Hematopoietic multipotent progenitor cell treated with erythropoietin and hydrocortisone succinate and interleukin-3 and kit ligand, for 17 days (in vitro differentiated cells): ENCODE measurements at regions not wholly inside any gene's neighbourhood (a gene's known extent, or its start where the extent isn't known, plus 50 kb on each side); places are given as distances from the start of the nearest gene placed in this dataset.

Source experiments
- DNase-seq: peaks from one replicate; pipeline ENCODE4 v3.0.0-alpha.2; 2015; ENCODE audit warnings: low spot score

DNA sequence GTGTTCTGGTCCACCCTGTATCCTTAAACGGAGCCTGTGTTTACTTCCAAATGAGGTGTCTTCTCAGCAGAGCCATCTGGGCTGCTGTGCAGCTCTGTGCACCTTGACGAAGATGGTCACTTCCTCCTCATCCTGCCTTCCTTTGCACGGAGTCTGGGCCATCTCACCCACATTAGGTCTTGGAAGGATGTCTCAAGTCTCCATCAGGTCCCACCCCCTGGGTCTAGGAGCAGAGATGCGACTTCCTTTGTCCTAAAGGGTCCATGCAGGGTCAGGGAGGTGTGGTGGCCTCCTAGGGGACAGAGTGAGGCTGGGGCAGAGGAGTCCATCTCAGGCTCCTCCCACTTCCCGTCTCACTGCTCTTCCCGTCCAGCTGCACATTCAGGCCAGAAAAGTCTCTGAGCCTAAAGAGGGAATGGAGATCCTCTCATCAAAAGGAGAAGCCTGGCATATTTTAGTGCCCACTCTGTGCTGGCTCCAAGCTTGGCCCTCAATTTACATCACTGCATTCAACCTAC lies 209.2 kb downstream of the MATN1 start:
- no peak for DNase-seq

DNA sequence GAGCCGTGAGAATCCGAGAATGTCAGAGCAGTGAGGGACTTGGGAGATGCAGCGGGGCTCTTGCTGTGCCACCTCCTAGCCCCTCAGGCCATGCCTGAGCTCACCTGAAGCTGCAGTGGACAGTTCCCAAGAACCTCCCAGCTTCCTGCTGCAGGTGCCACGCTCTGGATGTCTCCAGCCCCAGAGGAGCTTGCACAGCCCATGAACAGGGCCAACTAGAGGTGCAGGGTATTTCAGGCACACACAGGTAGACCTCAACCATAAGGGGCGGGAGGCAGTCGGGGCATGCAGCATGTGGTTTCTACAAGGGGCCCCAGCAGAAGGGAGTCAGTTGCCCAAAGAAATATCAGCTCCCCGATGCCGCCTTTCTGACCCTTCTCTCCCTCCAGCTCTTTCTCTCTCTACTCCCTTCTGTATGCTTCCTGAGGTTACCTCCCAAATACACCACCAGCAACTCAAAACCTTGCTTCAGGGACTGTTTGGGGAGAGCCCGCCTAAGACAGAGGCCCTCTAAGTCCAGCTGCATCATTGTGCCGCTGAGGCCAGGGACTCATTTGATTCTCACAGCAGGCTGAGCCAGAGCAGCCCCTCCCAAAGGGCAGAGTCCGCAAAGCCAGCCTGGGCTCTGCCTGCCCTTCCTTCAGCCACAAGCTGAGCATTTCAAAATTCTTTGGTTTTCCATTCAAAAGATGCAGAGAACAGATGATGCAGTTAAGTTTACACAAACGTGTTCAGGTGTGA lies 209.8 kb downstream of the MATN1 start:
- DNase-seq = no peak

DNA sequence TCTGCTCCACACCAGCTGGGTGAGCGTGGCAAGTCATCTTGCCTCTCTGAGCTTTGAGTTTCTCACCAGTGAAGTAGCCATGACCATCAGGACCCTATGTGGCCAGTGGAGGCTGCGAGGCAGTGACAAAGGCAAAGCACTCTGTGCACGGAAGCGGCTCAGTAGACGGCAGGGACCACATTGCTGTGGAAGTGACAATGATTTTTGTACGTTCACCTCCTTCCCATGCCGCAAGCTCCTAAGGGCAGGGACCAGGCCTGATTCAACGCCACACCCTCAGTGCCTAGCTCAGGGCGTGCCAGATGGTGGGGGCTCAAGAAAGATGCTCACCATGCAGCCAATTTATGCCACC lies 210.5 kb downstream of the MATN1 start:
- DNase-seq = no peak

DNA sequence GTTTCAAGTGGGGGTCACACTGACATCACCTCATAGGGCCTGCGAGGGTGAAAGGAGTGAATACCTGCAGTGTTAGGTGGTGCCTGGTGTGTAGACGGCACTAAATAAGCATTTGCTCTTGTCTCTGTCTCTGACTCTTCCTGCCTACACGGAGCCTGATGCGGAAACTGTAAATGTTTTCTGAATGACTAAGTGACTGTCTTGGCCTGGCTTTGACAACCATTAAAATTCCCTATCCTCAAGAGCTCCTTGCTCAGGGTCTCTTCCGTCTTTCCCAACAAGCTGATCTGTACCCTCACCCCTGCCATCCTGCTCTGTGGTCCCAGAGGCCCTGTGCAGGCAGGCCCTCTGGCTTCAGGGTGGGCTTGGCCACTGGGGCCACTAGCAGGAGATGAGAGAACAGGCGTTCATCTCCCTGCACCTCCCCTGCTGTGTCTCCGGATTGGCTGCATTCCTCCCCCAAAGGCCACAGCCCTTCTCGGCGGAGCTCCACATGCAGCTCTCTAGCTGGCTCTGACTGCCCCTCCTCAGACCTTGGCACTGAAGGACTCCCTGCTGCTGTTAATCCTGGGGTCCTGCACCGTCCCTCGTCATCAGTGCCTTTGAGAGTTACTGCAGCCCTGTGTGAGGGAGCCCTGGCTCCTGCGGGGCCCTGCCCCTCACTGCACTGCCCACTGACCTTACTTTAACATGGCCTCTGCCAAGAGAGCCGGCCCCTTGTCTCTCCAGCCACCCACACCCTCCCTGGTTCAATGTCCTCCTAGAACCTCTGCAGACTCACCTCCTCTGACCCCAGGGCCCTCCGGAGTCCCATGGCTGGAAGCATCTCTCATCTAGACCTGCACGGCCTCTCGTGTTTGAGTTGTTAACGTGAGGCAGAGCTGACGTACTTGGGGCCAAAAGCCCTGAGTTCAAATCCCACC lies 211.1 kb downstream of the MATN1 start:
- no peak for DNase-seq

DNA sequence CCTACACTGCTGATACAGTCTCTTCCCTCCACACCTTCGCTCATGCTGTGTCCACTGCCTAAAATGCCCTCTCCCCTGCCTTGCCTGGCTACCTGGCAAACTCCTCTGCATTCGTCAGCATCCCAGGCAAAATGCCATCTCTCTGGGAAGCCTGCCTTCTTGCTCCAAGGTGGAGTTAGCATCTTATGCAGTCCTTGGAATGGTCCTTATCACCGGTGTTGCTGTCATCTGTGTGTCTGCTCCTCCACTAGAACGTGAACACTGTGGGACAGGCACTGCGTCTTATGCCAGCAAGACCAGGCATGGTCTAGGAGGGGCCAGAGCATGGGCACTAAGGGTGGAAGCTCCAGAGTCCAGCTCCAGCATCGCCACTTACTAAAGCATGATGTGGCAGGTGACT lies 211.8 kb downstream of the MATN1 start:
- no peak for DNase-seq

DNA sequence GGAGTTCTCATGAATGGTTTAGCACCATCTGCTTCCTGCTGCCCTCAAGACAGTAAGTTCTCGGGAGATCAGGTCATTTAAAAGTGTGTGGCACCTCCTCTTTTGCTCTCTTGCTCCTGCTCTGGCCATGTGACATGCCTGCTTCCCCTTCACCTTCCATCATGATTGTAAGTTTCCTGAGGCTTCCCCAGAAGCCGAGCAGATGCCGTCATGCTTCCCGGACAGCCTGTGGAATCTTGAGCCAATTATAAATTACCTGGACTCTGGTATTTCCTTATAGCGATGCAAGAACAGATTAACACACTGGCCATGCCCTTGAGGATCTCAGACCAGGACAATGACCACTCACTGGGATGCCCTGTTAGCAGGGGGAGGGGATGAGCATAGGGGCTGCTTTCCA lies 212.3 kb downstream of the MATN1 start:
- no peak for DNase-seq

DNA sequence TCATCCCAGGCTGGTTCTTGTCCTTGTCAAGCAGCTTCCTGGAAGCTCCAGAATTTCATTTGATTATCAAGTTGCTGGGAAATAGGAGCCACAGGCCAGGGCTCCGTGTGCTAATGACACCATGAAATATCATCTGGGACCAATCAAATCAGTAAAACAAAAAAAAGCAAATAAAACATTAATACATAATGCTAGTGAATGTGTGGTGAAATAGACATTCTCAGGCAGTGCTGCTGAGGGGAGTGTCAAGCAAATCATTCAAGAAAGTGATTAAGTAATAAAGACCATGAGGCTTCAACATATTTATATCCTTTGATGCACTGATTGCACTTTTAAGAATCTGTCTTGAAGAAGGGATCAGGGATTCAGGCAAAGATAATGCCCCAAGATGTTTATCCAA lies 213.7 kb downstream of the MATN1 start:
- DNase-seq = no peak

DNA sequence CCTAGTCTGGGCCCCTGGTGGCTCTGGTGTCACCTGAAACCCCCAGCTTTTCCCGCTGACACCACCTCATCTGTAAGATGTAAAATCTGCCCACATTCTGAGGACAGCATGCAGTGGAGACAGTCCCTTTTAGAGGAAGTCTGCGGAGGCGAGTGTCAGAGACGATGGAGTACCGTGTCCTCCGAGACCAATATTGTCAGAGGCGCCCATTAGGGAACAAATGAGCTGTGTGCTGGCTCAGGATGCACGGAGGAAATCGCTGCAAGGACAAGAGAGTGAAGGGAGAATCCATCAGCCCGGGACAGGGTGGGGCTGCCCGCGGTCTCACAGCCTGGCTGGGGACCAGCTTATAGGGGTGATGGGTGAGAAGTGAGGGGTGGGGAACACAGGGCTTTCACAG lies 214.8 kb downstream of the MATN1 start:
- DNase-seq = no peak

DNA sequence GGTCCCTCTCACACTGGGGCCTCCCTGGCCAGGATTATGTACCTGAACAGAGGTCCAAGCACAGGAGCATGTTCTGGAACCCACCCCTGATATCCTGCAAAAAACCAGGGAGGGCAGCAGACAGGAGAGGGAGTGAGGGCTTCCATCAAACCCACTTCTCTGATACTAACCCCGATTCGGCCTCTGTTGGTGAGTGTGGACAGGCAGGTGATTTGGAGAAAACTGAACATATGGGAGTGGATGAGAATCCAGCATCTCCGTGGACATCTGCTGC lies 215.3 kb downstream of the MATN1 start:
- no peak for DNase-seq

DNA sequence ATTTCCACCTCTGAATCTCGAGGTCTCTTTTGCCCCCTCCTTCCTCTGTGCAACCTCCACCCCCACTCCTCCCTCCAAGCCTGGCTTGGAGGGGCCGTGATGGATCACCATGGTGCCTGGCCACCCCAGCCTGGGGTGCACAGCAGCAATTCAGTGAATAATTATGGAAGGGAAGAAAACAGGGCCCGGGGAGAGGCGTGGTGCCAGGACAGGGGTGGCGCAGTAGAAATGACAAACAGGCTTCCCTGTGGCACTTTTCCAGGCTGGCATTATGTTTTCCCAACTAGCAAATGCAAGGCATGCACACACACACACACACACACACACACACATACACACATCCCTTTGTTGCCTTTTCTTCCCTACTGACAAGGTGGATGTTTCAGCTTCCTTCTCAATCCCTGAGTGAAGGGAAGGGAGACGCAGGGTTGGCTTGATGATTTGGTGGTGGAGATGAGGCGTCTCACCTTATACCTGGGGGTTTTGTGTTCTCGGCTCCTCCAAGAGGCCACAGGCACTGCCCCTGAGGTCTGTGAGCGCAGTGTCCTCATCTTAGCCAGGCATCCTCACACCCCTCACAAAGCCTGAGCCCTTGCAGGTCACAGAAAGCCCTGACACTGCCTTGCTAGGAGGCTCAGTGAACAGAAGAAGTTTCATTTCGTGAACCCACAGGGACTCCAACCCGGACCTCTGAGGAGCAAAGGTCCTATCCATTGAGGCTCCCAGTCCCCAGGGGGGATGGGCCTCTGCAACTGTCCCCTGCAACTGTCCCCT lies 215.8 kb downstream of the MATN1 start:
- DNase-seq = no peak

DNA sequence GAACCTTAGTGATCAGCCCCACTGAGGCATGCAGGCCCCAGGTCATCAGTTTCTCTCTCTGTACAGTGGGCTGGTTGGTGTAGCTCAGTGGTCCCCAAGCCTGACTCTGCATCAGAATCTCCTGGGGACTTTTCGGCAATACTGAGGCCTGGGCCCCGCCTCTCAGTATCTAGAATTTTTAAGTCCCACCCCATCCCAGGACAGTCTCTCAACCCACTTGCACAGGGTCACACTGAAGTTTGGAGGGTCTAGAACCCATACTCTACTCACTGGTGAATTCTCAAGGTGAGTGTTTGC lies 216.4 kb downstream of the MATN1 start:
- no peak for DNase-seq

DNA sequence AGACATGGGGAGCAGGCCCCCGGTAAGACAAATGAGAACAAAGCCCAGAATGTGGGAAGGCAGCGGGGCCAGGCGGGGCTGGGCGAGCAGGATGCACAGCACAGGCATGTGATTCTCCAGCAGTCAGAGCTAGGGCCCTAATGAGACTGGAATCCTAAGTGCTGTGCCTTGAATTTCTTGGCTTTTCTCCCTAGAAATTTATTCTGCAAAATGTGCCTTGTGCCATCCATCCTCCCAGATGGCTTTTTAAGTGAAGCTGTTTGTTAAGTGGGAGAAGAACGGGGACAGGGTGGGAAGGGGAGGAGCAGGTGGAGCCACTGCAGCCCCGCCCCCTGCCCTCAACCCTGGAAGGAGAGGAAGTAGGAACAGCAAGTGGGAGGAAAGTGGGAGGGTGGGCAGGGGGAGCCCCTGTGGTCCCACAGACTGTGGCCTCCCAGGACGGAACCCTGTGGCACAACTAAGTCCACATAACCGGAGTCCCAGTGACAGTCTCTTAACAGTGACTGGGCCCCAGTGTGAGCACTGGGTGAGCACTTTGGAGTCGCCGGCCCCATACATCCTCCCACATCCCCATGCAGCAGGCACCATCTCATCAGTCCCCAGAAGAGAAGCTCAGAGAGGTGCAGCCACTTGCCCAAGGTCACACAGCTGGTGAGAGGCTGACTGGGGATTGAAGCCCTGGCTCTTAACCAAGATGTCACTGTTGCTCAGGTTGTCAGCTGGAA lies 216.9 kb downstream of the MATN1 start:
- DNase-seq = no peak

DNA sequence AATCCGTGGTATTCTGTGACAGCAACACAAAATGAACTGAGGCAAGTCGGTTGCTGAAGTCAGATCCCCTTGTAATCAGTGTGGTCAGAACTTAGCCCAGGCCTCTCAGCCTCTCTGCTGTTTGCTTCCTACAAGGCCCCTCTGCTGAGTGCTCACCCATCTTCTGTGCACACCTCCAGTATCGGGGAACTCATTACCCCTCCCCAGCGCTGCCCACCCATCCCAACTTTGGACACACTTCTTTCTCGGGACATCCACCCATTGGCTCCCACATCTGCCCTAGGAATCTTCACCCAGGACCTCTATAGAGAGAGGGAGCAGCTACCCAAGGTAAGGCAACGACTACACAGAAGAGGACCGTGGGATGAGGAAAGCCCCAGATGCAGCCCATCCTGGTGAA lies 217.5 kb downstream of the MATN1 start:
- DNase-seq = no peak

DNA sequence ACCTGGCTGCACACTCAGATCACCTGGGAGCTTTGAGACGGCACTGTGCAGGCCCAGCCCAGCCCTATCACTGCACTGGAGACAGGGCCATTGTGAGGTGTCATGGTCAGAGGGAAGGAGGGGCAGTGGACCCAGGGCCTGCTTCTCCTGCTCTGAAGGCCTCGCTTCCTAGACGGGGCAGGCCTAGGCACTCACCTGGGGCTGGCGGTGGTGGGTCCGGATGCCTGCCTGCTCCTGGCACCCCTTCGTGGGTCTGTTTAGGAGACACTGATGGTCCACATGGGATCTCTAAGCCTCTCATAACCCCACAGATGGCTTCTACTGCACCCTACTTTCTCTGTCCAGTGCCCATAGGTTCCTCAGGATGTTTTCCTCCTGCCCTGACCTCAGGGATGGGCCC lies 230.9 kb downstream of the MATN1 start:
- no peak for DNase-seq

DNA sequence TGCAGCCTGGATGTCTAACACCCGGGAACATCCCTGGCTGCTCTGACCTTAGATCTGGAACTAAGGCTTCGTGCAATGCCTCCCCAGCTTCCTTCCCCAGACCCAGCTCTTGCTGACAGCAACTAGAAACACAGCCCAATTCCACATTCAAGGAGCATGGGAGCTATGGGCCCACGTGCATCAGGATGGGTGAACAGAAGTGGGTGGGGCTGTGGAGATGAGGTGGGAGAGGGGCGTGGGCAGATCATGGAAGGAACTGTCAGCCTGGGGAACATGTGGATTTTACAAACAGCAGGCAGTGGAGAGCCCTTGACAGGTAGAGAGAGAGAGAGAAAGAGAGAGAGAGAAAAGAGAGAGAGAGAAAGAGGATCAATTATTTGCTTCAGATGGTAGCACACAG lies 231.6 kb downstream of the MATN1 start:
- DNase-seq = no peak

DNA sequence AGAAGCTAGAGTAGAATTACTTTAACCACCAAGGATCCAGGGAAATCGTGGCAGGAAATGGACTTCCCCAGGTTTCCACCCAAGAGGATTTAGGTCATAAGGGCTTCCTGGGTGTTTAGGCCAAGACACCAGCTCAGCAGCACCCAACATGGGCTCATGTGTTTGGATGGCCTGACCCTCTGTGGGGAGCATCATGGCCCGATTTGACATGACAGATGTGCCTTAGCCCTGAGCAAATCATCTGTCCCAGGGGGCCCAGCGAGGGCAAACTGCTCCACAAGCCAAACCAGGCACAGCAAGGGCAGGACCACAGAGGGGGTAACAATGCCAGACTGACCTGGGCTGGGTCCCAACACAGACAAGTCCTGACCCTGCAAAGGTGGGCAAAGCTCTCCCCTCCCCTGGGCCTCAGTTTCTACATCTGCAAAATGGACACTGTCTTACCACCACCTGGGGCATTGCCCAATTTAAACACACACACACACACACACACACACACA lies 232.8 kb downstream of the MATN1 start:
- no peak for DNase-seq

DNA sequence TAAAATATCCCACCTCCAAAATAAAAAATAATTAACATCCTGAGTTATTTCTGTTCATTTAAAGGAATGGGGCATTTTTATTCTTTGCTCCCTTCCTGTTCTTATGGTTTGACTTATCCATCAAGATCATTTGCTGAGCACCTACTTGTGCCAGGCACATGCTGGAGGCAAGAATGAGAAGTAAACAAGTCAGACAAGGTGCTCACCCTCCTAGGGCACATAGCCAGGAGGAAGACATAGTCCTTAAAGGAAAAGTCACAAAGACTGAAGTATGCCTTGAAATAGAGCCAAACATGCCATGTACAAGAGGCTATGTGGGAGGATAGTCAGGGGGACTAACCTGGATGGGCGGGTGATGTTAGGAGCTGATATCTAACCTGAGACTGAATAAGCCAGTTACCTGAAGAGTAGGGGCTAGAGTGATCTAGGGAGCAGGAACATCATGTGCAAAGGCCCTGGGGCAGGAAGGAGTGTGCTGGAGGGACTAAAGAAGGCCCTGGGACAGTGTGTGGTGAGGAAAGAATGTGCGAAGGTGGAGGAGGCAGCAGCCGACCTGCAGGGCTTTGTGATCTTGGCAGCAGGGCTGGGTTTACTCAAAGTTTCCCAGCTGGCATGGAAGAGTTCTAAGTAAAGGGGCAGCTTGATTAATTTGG lies 233.5 kb downstream of the MATN1 start:
- no peak for DNase-seq

DNA sequence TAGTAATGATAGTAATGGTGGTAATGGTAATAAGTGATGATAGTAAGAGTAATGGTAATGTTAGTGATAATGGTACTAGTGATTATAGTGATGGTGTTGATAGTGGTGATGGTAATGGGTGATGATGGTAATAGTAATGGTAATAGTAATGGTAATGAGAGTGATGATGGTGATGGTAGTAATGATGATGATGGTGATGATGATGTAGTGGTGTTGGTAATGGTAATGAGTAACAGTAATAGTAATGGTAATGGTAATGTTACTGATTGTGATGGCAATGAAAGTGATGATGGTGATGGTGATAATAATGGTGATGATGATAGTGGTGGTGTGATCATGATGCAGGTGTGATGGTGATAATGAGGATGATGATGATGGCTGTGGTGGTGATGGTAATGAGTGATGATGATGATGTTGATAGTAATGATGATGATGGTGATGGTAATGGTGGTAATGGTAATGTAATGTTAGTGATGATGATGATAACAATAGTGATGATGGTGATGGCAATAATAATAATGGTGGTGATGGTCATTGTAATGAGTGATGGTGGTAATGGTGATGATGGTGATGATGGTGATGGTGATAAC lies 235.0 kb downstream of the MATN1 start:
- no peak for DNase-seq

DNA sequence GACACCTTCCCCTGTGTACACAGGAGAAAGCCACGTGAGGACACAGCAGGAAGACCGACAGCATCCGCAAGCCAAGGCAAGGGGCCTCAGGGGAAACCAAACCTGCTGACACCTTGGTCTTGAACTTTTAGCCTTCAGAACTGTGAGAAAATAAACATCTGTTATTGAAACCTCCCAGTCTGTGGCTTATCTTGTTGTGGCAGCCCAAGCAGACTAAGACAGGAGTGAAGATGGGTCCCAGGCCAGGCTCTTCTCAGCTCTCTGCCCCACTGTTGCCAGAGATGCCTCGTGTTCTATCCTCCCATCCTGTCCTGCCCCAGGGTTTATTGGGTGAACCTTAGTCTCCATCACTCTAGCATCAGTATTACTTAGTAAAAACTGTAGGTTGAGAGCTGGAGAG lies 236.3 kb downstream of the MATN1 start:
- DNase-seq = no peak

DNA sequence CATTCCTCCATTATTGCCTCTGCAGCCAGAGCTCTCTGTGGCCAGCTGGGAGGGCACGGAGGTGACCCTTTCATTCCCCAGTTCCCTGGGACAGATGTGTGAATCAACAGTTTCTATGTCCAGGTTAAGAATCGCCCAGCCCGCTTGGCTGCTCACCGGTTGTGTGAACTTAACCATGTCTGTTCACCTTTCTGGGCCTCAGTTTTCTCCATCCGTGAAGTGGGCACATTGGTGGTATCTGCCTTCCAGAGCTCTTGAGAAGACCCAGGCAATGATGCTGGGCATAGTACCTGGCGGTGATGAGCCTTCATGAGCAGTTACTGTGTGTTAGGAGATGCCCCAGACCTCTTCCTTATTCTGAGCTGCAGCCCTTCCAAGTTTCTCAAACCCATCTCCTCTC lies 238.3 kb downstream of the MATN1 start:
- no peak for DNase-seq

DNA sequence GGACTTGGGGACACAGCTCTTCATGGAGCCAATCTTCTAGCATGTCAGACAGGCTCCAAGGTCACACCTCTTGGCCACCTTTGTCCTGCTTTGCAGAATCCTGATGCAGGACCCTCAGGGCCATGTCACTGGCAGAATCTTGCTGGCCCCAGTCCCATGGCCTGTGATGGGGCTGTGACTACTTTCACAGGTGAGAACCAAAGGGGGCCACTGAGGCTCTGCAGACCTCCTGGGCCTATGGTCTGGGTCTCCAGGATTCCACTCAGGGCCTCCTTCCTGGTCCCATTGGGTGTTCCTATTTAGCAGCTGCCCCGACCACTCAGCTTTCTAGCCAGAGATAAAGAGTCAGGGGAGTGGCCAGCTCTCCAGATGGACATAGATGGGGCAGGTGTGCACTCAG lies 238.7 kb downstream of the MATN1 start:
- no peak for DNase-seq
